IMR-90 (cell line): ENCODE measurements at regions not wholly inside any gene's neighbourhood (a gene's known extent, or its start where the extent isn't known, plus 50 kb on each side); places are given as distances from the start of the nearest gene placed in this dataset.

Experiments used
- ATAC-seq: fragments of 200-7000 bp; cut with Tn5 transposase; 2 replicates; pipeline ENCODE4 v1.9.1; 2020; ENCODE audit warnings: low read depth, mild to moderate bottlenecking, moderate library complexity
- BruUV-seq: library from RNA; stranded (reverse); fragments of 400-500 nt; replicated peaks from 2 replicates; lab custom pipeline; 2021; lab: Mats Ljungman, UMichigan
- CTCF ChIA-PET: fragments of 300-600 bp; formaldehyde crosslinking; extraction: SDS; loops from one replicate; lab custom pipeline; 2021; ENCODE audit warnings: antibody characterized with exemption; lab: Yijun Ruan, JAX
- POLR2A ChIA-PET: fragments of 300-600 bp; sonication (Branson Sonifier 250); formaldehyde crosslinking; loops from one replicate; lab custom pipeline; 2022; ENCODE audit warnings: antibody characterized with exemption; ENCODE audit not compliant: unreplicated experiment; lab: Charles Lee
- DNase-seq: peaks from one replicate; pipeline ENCODE4 v3.0.0; 2013
- H2AFZ ChIP-seq: replicated peaks from 2 replicates; pipeline ENCODE3; 2013; ENCODE audit warnings: low read length, mild to moderate bottlenecking; ENCODE audit not compliant: poor library complexity
- H2AK5ac ChIP-seq: 2 replicates; pipeline ENCODE4 v1.6.1; 2013; ENCODE audit warnings: low read depth, low read length, inconsistent platforms
- H2AK9ac ChIP-seq: replicated peaks from 2 replicates; pipeline ENCODE3; 2013; ENCODE audit warnings: mild to moderate bottlenecking, low read depth, low read length, moderate library complexity; ENCODE audit not compliant: poor library complexity
- H2BK120ac ChIP-seq: 2 replicates; pipeline ENCODE4 v1.6.1; 2013; ENCODE audit warnings: low read depth, low read length, inconsistent platforms
- H2BK15ac ChIP-seq: 3 replicates; pipeline ENCODE4 v1.6.1; 2013; ENCODE audit warnings: low read depth, low read length, inconsistent platforms
- H2BK20ac ChIP-seq: 2 replicates; pipeline ENCODE4 v1.6.1; 2013; ENCODE audit warnings: low read depth, mild to moderate bottlenecking, inconsistent platforms, low read length, moderate library complexity
- H2BK5ac ChIP-seq: 2 replicates; pipeline ENCODE4 v1.6.1; 2013; ENCODE audit warnings: mild to moderate bottlenecking, low read depth, low read length, inconsistent platforms; ENCODE audit not compliant: poor library complexity, severe bottlenecking
- H3K14ac ChIP-seq: replicated peaks from 2 replicates; pipeline ENCODE4 v1.6.1; 2013; ENCODE audit warnings: low read depth, low read length, inconsistent platforms
- H3K18ac ChIP-seq: 2 replicates; pipeline ENCODE4 v1.6.1; 2013; ENCODE audit warnings: low read depth, low read length, control low read depth
- H3K23ac ChIP-seq: 2 replicates; pipeline ENCODE4 v1.6.1; 2013; ENCODE audit warnings: low read depth, low read length, inconsistent platforms
- H3K27ac ChIP-seq: 2 replicates; pipeline ENCODE4 v1.5.1; 2013; ENCODE audit warnings: mild to moderate bottlenecking, control low read depth, low read length; ENCODE audit not compliant: insufficient read depth
- H3K27me3 ChIP-seq: 2 replicates; pipeline ENCODE4 v1.6.1; 2013; ENCODE audit warnings: low read length; ENCODE audit not compliant: control insufficient read depth, insufficient read depth
- H3K36me3 ChIP-seq: 2 replicates; pipeline ENCODE4 v1.6.1; 2013; ENCODE audit warnings: low read length, mixed read lengths; ENCODE audit not compliant: control insufficient read depth, insufficient read depth
- H3K4ac ChIP-seq: 2 replicates; pipeline ENCODE4 v1.6.1; 2013; ENCODE audit warnings: low read depth, low read length, inconsistent platforms
- H3K4me1 ChIP-seq: 2 replicates; pipeline ENCODE4 v1.6.1; 2013; ENCODE audit warnings: low read length, mixed read lengths; ENCODE audit not compliant: control insufficient read depth, insufficient read depth
- H3K4me2 ChIP-seq: 2 replicates; pipeline ENCODE4 v1.6.1; 2013; ENCODE audit warnings: low read depth, mild to moderate bottlenecking, control low read depth, low read length, moderate library complexity
- H3K4me3 ChIP-seq: 2 replicates; pipeline ENCODE4 v1.5.1; 2013; ENCODE audit warnings: low read depth, mild to moderate bottlenecking, control low read depth, low read length, moderate library complexity; ENCODE audit not compliant: insufficient read depth
- H3K56ac ChIP-seq: 2 replicates; pipeline ENCODE4 v1.6.1; 2013; ENCODE audit warnings: low read length, inconsistent platforms; ENCODE audit not compliant: insufficient read depth; ENCODE audit errors: extremely low read depth
- H3K79me1 ChIP-seq, 2 experiments: 2 replicates each; pipeline ENCODE4 v1.6.1; 2013; ENCODE audit warnings: low read length in 2 of 2, inconsistent platforms in 1 of 2, low read depth in 1 of 2
- H3K9ac ChIP-seq: 2 replicates; pipeline ENCODE4 v1.6.1; 2013; ENCODE audit warnings: low read depth, low read length, control low read depth
- H3K9me1 ChIP-seq: 2 replicates; pipeline ENCODE4 v1.6.1; 2013; ENCODE audit warnings: low read length, inconsistent platforms; ENCODE audit not compliant: insufficient read depth
- H3K9me3 ChIP-seq: 2 replicates; pipeline ENCODE4 v1.6.1; 2013; ENCODE audit warnings: low read length; ENCODE audit not compliant: control insufficient read depth, insufficient read depth
- H4K20me1 ChIP-seq: 2 replicates; pipeline ENCODE4 v1.6.1; 2013; ENCODE audit warnings: low read length, inconsistent platforms; ENCODE audit not compliant: insufficient read depth
- H4K5ac ChIP-seq: 2 replicates; pipeline ENCODE4 v1.6.1; 2013; ENCODE audit warnings: mild to moderate bottlenecking, low read depth, low read length, control low read depth
- H4K8ac ChIP-seq, 2 experiments: 2 replicates each; pipeline ENCODE4 v1.6.1; 2013; ENCODE audit warnings: low read depth in 2 of 2, low read length in 2 of 2, control low read depth in 1 of 2, inconsistent platforms in 1 of 2
- H4K91ac ChIP-seq: 2 replicates; pipeline ENCODE4 v1.6.1; 2013; ENCODE audit warnings: low read depth, low read length, inconsistent platforms; ENCODE audit not compliant: insufficient read depth
- FOS ChIP-seq: fragments of 150-350 bp; IDR thresholded peaks from 2 replicates; pipeline ENCODE4 v1.6.1; 2016; ENCODE audit warnings: low read depth, low read length
- MXI1 ChIP-seq: IDR thresholded peaks from 2 replicates; pipeline ENCODE4 v1.6.1; 2012; ENCODE audit warnings: low read depth, mild to moderate bottlenecking, low read length, moderate library complexity, borderline replicate concordance
- NFE2L2 ChIP-seq: fragments of 150-350 bp; IDR thresholded peaks from 2 replicates; pipeline ENCODE4 v1.6.1; 2016; ENCODE audit warnings: low read depth, mild to moderate bottlenecking, low read length
- POLR2A ChIP-seq: IDR thresholded peaks from 2 replicates; pipeline ENCODE4 v1.6.1; 2012; ENCODE audit warnings: mild to moderate bottlenecking, low read depth, low read length
- RAD21 ChIP-seq: IDR thresholded peaks from 2 replicates; pipeline ENCODE4 v1.6.1; 2012; ENCODE audit warnings: low read length, improper control_type of control experiment
- RCOR1 ChIP-seq: IDR thresholded peaks from 2 replicates; pipeline ENCODE4 v1.6.1; 2012; ENCODE audit warnings: mild to moderate bottlenecking, low read length, improper control_type of control experiment; ENCODE audit not compliant: insufficient replicate concordance
- RFX5 ChIP-seq: IDR thresholded peaks from 2 replicates; pipeline ENCODE4 v1.8.0; 2012; ENCODE audit warnings: low read depth, mild to moderate bottlenecking, low read length, moderate library complexity
- WGBS, 2 experiments: methylation state at CpG; one replicate each; pipeline versions ENCODE4 v1.1.5 to v1.1.7; 2013; ENCODE audit warnings: missing lambda C conversion rate in 2 of 2; ENCODE audit not compliant: insufficient read length in 1 of 2; ENCODE audit errors: extremely low coverage in 2 of 2; 5-methylcytosine and 5-hydroxymethylcytosine counted together
- dilution Hi-C: fragments of 300-500 bp; cut with HindIII; formaldehyde crosslinking; loops from one replicate; pipeline ENCODE4 v1.14.3; 2018; ENCODE audit warnings: low sequenced_read_pairs; ENCODE audit not compliant: unreplicated experiment
- in situ Hi-C: fragments of 300-500 bp; cut with MboI; formaldehyde crosslinking; loops from 3 replicates; pipeline ENCODE4 v1.14.3; 2019; ENCODE audit warnings: low sequenced_read_pairs, inconsistent platforms, mixed read lengths
- intact Hi-C: fragments of 100-400 bp; cut with micrococcal nuclease; formaldehyde crosslinking; loops from 2 replicates; pipeline ENCODE4 v1.10.0; 2022

DNA sequence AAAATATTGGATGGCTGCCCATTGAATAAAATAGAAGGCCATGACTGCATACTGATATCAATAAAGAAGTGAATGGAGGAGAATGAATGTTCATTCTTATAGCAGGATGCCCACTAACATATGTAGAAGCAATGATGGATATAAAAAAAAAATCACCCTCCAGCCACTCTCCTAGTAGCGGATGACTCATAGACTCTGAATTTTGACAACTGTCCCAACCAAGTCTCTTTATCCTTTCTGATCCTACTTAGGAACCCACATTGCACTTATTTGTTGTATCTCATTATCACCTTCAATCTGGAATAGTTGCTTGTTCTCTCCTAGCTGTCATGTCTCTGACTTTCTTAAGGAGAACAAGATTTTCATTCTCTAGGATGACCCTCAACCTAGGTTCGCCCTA is 429.9 kb downstream of the HS3ST3B1 start:
- dilution Hi-C loops (no loop called here), in situ Hi-C loops (loop anchor here (10.0 kb wide), 1 partner anchor 114 kb away; no protein-coding TSS in a partner anchor), intact Hi-C loops (no loop called here)
- H2BK15ac ChIP-seq: no peak overlapping the region
- no peak overlapping the region for H3K4me3 ChIP-seq
- H3K18ac ChIP-seq: no peak overlapping the region
- no peak overlapping the region for H3K27ac ChIP-seq
- H2AK5ac ChIP-seq: no peak overlapping the region
- no peaks in the 10 kb centered on the region for H3K9me1 ChIP-seq
- H3K4ac ChIP-seq: no peak overlapping the region
- H3K4me1 ChIP-seq: peaks cover 5% of the 10 kb centered on the region; the same call in 1 of the 2 replicates
- H3K9ac ChIP-seq: no peak overlapping the region
- H4K5ac ChIP-seq: no peak overlapping the region
- H3K36me3 ChIP-seq: no peaks in the 10 kb centered on the region
- H3K56ac ChIP-seq: no peak overlapping the region
- H2AK9ac ChIP-seq: no peak overlapping the region
- no peak overlapping the region for H2AFZ ChIP-seq
- no peaks in the 10 kb centered on the region for H4K20me1 ChIP-seq
- POLR2A ChIA-PET: no interaction called here
- H3K27me3 ChIP-seq: no peaks in the 10 kb centered on the region
- no peaks in the 10 kb centered on the region for H3K79me1 ChIP-seq
- H4K91ac ChIP-seq: no peak overlapping the region
- H2BK5ac ChIP-seq: no peak overlapping the region
- DNase-seq: no peak
- TF ChIP-seq FOS (no peak), MXI1 (no peak), POLR2A (no peak), RCOR1 (no peak), RAD21 (no peak), NFE2L2 (no peak), RFX5 (no peak)
- H3K23ac ChIP-seq: no peak overlapping the region
- no peak overlapping the region for H4K8ac ChIP-seq
- H2BK20ac ChIP-seq: no peak overlapping the region
- no TSS peak for BruUV-seq
- no peak overlapping the region for H3K14ac ChIP-seq
- no peak overlapping the region for H3K4me2 ChIP-seq
- WGBS, 2 experiments: no CpG with 5 or more reads among the region's 2 CpGs
- ATAC-seq: no peak
- no peak overlapping the region for H2BK120ac ChIP-seq
- no peaks in the 10 kb centered on the region for H3K9me3 ChIP-seq
- CTCF ChIA-PET: no interaction called here
